HG03457 (cell line): ENCODE measurements at regions not wholly inside any gene's neighbourhood (a gene's known extent, or its start where the extent isn't known, plus 50 kb on each side); places are given as distances from the start of the nearest gene placed in this dataset.

ENCODE experiments used
- ATAC-seq: cut with Tn5 transposase; IDR thresholded peaks from one replicate; pipeline ENCODE4 v1.9.1; 2021; ENCODE audit warnings: moderate number of reproducible peaks; ENCODE audit not compliant: unreplicated experiment

GRCh38 chr2:22500555-22500935, 884.4 kb upstream of the KLHL29 start:
- ATAC-seq = no peak

GRCh38 chr2:22501851-22502250, 883.1 kb upstream of the KLHL29 start:
- ATAC-seq = no peak

GRCh38 chr2:22513563-22513962, 871.4 kb upstream of the KLHL29 start:
- ATAC-seq = no peak

GRCh38 chr2:22517141-22517540, 867.8 kb upstream of the KLHL29 start:
- ATAC-seq = no peak

GRCh38 chr2:22518641-22519040, 866.3 kb upstream of the KLHL29 start:
- no peak for ATAC-seq

- no peak for ATAC-seq
Measured at GRCh38 chr2:22520369-22521288, 864.4 kb upstream of the KLHL29 start.

GRCh38 chr2:22521620-22522019, 863.4 kb upstream of the KLHL29 start:
- ATAC-seq = no peak

GRCh38 chr2:22525681-22526080, 859.3 kb upstream of the KLHL29 start:
- ATAC-seq = no peak

GRCh38 chr2:22530131-22530530, 854.8 kb upstream of the KLHL29 start:
- no peak for ATAC-seq

- ATAC-seq = no peak
Measured at GRCh38 chr2:22536133-22536532, 848.8 kb upstream of the KLHL29 start.

- ATAC-seq = no peak
Measured at GRCh38 chr2:22554453-22554852, 830.5 kb upstream of the KLHL29 start.

- ATAC-seq = no peak
Measured at GRCh38 chr2:22557406-22557805, 827.6 kb upstream of the KLHL29 start.

- no peak for ATAC-seq
Measured at GRCh38 chr2:22560021-22560420, 825.0 kb upstream of the KLHL29 start.

- no peak for ATAC-seq
Measured at GRCh38 chr2:22579341-22579740, 805.6 kb upstream of the KLHL29 start.

- no peak for ATAC-seq
Measured at GRCh38 chr2:22582107-22582506, 802.9 kb upstream of the KLHL29 start.

- no peak for ATAC-seq
Measured at GRCh38 chr2:22596306-22596705, 788.7 kb upstream of the KLHL29 start.

- ATAC-seq = no peak
Measured at GRCh38 chr2:22600156-22600555, 784.8 kb upstream of the KLHL29 start.

- ATAC-seq = no peak
Measured at GRCh38 chr2:22600999-22601398, 784.0 kb upstream of the KLHL29 start.

GRCh38 chr2:22604136-22604535, 780.8 kb upstream of the KLHL29 start:
- no peak for ATAC-seq

- no peak for ATAC-seq
Measured at GRCh38 chr2:22616031-22616430, 768.9 kb upstream of the KLHL29 start.

GRCh38 chr2:22623620-22624019, 761.4 kb upstream of the KLHL29 start:
- no peak for ATAC-seq

- ATAC-seq = no peak
Measured at GRCh38 chr2:22626621-22627020, 758.4 kb upstream of the KLHL29 start.

GRCh38 chr2:22628221-22628620, 756.8 kb upstream of the KLHL29 start:
- ATAC-seq = no peak
